Fibroblast of skin of abdomen (primary cell): ENCODE measurements at regions not wholly inside any gene's neighbourhood (a gene's known extent, or its start where the extent isn't known, plus 50 kb on each side); places are given as distances from the start of the nearest gene placed in this dataset.
A peak's percentile ranks its signal among the peaks of the same experiment; 100 is the strongest.
"Not testable (repeated sequence)": the region's sequence is repeated elsewhere in the genome, so short reads cannot be mapped to it uniquely, and the experiment has no call there.

Source experiments
- DNase-seq: peaks from one replicate; pipeline ENCODE4 v3.0.0-alpha.2; 2013

- DNase-seq: no peak
Observed at GRCh38 chr1:172754609-172755008, 95.7 kb downstream of the FASLG start.

DNA sequence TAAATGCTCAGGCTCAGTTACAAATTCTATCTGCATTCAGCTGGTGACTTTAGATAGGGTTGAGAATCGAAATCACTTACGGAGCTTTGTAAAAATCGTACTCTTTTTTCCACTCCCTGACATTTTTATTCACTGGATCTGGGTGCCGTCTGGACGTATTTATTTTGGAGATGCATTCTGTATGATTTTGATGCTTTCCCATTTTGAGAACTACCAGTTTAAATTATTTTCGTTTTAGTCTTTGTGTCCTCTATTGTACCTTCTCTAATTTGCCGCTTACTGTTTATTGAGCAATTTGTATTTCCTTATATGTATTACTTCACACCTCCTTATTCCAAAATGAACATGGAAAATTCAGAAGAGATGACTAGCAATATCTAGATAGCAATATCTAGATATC lies 96.2 kb downstream of the FASLG start:
- no peak for DNase-seq

- DNase-seq: no peak
Observed at GRCh38 chr1:172756024-172756423, 97.1 kb downstream of the FASLG start.

DNA sequence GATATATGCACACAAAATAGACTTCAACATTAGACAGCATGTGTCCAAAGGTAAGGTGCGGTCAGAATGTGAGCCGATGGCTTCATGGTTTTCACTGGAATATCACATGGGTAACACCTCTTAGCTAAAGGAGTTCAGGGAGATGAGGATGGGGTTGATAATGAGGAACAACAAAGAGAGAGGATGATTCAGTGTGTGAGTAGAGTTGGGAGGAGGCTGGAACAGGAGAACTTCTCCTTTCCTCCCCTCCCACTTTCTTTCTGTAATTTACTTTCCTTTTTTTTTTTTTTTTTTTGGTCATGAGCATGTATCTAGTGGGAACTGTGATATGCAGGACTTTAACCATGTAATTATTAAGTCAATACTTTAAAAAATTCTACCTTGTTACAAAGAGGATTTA lies 99.4 kb downstream of the FASLG start:
- no peak for DNase-seq

DNA sequence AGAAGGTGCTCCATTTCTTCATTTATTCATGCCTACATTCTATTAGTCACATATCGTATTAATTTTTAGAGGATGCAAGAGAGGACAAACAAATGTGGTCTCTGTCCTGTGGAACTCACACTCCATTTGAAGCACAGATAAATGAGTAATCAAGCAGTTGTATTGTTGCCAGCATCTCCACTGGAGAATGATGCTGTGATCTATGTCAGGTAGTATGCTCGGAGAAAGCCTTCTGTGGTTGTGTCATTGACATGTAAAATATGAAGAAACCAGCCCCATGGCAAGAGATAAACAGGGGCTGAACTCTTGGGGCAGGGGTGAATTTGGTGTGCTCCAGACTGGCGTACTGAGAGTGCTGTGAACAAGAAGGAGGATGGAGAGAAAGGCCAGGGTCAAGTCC lies 101.2 kb downstream of the FASLG start:
- DNase-seq: no peak

DNA sequence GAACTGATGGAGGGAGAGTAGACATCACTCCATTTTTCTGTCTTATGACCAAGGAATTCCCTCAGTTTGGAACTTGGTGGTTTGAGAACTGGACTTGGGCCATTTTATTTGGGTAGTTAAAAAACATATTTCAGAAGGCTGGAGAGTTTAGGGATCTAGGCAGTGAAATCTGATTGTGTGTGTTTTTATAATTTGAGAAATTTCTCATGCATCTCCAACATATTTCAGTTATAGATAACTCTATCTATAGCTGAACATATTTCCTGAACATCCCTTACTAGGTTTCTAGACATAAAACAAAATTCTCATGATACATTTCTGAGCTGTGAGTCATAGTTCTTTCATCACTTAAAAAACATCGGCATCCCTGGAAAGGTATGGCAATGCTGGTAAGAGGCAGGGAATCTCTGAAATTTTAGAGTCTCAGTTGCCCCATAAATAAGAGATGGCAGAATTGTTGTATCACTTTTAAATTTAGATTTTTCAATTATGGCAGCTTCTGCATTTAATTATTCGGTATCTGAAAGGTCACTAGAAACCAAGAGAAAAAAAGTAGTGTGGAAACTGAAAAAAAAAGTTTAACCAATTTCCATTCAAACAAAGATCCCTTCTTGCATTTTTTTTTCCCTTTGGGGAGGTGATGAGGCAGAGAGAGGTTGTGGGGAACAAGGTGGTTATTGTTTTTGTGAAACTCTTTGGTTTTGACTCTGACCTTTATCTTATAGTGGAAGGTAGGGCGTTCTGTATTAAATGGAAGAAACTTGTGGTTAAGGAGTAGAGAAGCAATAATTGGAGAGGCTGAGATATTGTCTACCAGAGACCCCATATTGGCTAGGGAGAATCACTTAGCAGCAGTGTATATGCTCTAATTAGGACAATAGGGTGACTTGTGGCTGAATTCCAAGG lies 102.9 kb downstream of the FASLG start:
- peak; percentile 68 for DNase-seq

GRCh38 chr1:172763057-172763456 lies 104.2 kb downstream of the FASLG start:
- no peak for DNase-seq

- DNase-seq: no peak
Observed at GRCh38 chr1:172764378-172764777, 105.5 kb downstream of the FASLG start.

GRCh38 chr1:172766462-172766861 lies 107.6 kb downstream of the FASLG start:
- DNase-seq: no peak

DNA sequence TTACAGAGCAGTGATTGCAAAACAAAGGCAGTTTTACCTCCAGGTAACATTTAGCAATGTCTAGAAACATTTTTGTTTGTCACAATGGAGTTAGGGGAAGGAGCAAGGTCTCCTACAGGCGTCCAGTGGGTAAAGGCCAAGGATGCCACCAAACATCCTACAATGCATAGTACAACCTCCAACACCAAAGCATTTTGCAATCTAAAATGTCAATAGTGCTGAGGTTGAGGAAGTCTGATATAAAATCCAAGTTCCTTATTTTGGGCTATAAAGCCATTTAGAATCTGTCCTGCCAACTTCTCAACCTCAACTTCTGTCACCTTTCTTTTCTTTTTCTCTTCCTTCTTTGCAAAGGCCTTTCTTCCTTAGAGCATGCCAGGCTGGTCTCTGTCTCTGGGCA lies 111.2 kb downstream of the FASLG start:
- DNase-seq: no peak

- DNase-seq: no peak
Observed at GRCh38 chr1:172774561-172774960, 115.7 kb downstream of the FASLG start.

DNA sequence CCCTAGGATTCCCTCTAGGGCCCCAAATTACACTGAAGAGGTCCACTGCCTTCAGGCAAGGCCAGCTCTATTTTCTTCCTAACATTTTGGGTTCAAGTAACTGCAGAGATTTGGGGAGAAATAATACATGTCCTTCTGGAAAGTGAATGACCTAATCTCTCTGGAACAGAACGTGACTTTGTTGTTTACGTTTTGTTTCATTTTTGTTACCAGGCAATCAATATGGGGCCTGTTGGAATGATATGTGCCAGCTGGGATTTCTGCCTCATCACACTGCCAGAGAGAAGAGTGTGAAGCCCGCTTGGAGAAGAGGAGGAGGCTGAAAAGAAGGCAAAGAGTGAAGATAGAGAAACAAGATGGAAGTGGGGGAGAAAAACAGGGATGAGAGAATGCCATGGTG lies 116.7 kb downstream of the FASLG start:
- DNase-seq: no peak

DNA sequence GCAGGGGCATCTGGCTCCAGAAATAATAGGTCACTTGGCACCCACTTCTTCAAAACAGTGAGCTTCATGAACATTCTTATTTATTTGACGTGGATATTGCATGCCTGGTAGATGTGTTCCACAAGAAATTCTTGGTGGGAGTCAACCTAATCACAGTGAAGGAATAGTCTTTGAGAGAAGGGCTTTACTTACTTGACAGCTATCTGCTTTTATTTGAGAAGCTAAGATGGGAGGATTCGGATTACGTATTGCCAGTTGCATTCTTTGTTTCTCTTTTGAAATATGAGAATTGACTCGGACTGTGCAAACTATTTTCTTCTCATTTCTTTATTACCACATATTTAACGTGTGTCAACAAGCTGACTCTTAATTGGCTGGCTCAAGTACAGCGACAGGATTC lies 117.2 kb downstream of the FASLG start:
- DNase-seq: peak; percentile 6

DNA sequence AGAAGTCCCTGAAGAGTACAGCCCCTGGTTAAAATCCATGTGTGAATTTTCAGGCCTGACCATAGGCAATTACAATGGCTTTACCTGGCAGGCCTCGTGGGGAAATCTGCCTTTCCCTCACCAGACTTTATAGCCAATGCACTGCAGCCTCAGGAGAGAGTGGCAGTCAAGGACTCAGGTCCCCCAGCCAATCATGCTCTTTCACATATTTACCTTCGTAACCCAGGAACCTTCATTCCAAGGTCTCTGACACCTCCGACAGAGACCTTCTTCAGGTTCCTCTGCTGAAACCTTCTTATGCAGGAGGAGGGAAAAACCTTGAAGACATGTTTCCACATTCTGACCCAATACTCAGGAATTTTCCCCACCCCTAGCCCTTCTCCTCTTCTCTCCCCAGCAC lies 118.9 kb downstream of the FASLG start:
- DNase-seq: no peak

DNA sequence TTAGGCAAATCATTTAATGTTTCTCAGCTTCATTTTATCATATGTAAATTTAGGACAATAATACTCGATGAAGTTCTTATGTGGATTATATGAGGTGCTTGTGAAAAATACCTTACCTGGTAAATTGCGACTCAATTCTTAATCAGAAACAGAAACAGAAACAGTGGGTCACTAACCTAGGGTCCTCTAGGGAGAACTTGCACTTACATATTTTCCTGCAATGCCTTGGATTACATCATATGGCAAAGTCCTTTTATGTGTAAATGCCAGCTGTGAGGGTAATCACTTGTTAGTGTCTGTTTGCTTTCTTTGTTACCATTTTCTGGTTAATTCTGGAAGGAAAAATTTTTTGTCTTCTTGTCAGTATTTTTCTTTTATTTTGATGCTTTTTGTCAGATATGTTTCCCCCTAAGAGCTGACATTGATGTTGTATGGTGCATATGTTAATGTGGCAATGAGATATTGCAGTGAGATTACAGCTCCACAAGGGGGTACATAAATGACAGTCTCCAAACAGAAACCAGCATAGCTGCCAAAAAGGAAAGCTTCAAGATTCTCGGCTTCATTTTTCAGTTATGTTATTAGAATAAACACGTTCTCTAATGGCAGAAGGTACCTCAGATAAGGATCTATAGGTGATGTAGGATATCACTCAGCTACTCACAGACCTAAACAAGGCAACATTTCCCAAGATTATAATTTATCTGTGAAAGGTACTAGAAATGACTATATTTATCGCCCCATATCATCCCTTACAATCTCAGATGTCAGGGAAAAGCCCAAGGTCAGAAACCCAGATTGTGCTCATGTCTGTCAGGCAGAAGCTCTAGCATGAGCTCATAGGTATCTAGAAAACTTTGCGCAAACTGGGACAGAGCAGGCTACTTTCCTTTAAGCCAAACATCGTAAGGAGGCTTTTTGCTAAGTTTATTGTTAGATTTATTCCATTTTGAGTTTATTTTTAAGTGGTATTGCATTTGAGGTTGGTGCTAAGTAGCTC lies 119.9 kb downstream of the FASLG start:
- no peak for DNase-seq

DNA sequence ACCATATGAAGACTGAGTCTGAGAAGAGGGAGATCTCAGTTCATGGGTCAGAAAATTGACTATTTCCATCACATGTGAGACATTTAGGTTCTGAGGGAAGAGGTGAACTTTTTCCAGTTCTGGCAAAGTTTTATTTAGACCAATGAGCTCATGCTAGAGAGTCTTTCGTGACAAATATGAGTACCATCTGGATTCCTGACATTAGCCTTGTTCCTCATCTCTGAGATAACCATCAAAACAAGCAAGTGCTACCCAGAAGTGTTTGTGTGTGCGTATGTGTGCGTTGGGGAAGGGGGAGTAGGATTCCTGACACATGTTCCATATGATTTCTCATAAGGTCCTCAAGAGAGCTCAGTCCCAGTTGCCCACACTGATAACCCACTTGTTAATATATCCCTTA lies 120.6 kb downstream of the FASLG start:
- DNase-seq: peak; percentile 12

GRCh38 chr1:172781513-172782140 lies 122.7 kb downstream of the FASLG start:
- no peak for DNase-seq

GRCh38 chr1:172789840-172790239 lies 130.9 kb downstream of the FASLG start:
- no peak for DNase-seq

GRCh38 chr1:172790245-172790644 lies 131.3 kb downstream of the FASLG start:
- peak; percentile 56 for DNase-seq

- DNase-seq: no peak
Observed at GRCh38 chr1:172793823-172794222, 134.9 kb downstream of the FASLG start.

GRCh38 chr1:172795741-172796140 lies 136.8 kb downstream of the FASLG start:
- DNase-seq: no peak

DNA sequence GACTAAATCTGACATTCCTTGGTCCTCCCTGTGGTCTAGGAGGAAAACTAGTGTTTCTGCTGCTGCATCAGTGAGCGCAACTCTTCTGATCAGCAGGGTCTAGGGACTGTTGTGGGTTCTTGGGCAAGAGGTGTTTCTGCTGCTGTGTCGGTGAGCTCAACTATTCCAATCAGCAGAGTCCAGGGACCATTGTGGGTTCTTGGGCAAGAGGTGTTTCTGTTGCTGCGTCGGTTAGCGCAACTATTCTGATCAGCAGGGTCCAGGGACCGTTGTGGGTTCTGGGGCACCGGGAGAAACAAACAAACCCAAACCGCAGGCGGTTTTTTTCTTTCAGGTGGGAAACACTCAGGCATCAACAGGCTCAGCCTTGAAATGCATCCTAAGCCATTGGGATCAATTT lies 140.9 kb downstream of the FASLG start:
- DNase-seq: not testable (repeated sequence)

GRCh38 chr1:172801771-172802322 lies 142.9 kb downstream of the FASLG start:
- DNase-seq: no peak
